Suprapubic skin (tissue), 4 donors: ENCODE measurements at regions not wholly inside any gene's neighbourhood (a gene's known extent, or its start where the extent isn't known, plus 50 kb on each side); places are given as distances from the start of the nearest gene placed in this dataset.

Experiments used
- EP300 ChIP-seq: sonication (generic); formaldehyde crosslinking; IDR thresholded peaks from one replicate; pipeline ENCODE4 v1.6.1; 2017; ENCODE audit warnings: antibody characterized with exemption
- POLR2A ChIP-seq, 2 donors: fragments of 450-650 bp; IDR thresholded peaks; one replicate each; pipeline ENCODE4 v1.6.1; 2017; ENCODE audit warnings: antibody characterized with exemption in 2 of 2, mild to moderate bottlenecking in 2 of 2, moderate library complexity in 2 of 2
- POLR2AphosphoS5 ChIP-seq, 3 donors: sonication (generic); formaldehyde crosslinking; IDR thresholded peaks; one replicate each; pipeline ENCODE4 v1.6.1; 2017; ENCODE audit warnings: antibody characterized with exemption in 3 of 3
- TF ChIP-seq, protein P1 (sequence below), 2 donors: fragments of 200-600 bp in 1 of 2; fragments of 450-650 bp in 1 of 2; sonication (generic) in 1 of 2; IDR thresholded peaks; one replicate each; pipeline ENCODE4 v1.5.1; 2016 to 2019; ENCODE audit warnings: antibody characterized with exemption in 2 of 2, mild to moderate bottlenecking in 1 of 2, moderate library complexity in 1 of 2

DNA sequence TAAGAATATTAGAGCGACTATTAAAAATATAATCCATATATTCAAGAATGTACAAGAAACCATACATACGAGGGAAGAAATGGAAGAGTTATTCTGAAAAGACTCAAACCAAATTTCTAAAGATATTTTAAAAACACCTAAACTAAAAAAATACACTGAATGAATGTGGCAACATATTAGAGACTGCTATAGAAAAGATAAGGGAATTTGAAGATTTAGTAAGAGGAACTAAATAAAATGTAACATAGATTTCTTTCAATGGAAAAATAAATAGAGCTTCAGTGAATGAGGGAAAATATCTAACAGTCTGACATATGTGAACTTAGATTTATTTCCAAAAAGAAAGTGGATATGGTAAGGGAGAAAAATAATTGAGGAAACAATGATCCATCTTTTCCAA is 194.9 kb upstream of the STXBP5 start:
- TF ChIP-seq, protein P1, sequence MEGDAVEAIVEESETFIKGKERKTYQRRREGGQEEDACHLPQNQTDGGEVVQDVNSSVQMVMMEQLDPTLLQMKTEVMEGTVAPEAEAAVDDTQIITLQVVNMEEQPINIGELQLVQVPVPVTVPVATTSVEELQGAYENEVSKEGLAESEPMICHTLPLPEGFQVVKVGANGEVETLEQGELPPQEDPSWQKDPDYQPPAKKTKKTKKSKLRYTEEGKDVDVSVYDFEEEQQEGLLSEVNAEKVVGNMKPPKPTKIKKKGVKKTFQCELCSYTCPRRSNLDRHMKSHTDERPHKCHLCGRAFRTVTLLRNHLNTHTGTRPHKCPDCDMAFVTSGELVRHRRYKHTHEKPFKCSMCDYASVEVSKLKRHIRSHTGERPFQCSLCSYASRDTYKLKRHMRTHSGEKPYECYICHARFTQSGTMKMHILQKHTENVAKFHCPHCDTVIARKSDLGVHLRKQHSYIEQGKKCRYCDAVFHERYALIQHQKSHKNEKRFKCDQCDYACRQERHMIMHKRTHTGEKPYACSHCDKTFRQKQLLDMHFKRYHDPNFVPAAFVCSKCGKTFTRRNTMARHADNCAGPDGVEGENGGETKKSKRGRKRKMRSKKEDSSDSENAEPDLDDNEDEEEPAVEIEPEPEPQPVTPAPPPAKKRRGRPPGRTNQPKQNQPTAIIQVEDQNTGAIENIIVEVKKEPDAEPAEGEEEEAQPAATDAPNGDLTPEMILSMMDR (IDR thresholded peaks at IDR 0.05): no peak
- TF ChIP-seq POLR2AphosphoS5 (IDR thresholded peaks at IDR 0.05): no peak
- TF ChIP-seq EP300: no peak
- TF ChIP-seq POLR2A (IDR thresholded peaks at IDR 0.05): no peak
